Choroid plexus epithelial cell (primary cell): ENCODE measurements at regions not wholly inside any gene's neighbourhood (a gene's known extent, or its start where the extent isn't known, plus 50 kb on each side); places are given as distances from the start of the nearest gene placed in this dataset.

Experiments
- DNase-seq: peaks from one replicate; pipeline ENCODE4 v3.0.0-alpha.2; 2010; ENCODE audit warnings: low read depth
- H3K4me3 ChIP-seq: 2 replicates; pipeline ENCODE4 v1.5.1; 2011; ENCODE audit warnings: low read depth, mild to moderate bottlenecking, control low read depth, low read length, moderate library complexity
- CTCF ChIP-seq: conservative IDR thresholded peaks from 2 replicates; pipeline ENCODE4 v1.5.1; 2011; ENCODE audit warnings: low read depth, mild to moderate bottlenecking, control low read depth, inconsistent platforms, low read length, moderate library complexity

DNA sequence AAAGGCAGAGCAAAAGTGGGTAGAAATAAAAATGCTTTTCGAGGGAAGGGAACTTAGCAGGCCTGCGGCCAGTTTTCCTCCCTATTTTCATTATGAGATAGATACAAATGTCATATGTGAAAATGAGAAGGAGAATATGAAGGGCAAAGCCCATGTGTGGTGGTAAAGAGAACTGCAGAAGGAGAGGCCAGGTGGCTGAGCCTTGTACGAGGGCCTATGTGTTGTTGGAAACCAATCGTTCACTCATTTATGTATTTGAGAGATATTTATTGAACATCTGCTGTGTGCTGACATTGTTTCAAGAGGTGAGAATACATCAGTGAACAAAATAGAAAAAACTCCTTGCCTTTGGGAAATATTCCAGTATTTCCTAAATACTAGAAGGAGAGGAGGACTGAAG, 147.7 kb downstream of the SH3BGRL2 start:
- H3K4me3 ChIP-seq, result no peak overlapping the region
- DNase-seq, result peak; percentile 7
- TF ChIP-seq CTCF, result no peak

DNA sequence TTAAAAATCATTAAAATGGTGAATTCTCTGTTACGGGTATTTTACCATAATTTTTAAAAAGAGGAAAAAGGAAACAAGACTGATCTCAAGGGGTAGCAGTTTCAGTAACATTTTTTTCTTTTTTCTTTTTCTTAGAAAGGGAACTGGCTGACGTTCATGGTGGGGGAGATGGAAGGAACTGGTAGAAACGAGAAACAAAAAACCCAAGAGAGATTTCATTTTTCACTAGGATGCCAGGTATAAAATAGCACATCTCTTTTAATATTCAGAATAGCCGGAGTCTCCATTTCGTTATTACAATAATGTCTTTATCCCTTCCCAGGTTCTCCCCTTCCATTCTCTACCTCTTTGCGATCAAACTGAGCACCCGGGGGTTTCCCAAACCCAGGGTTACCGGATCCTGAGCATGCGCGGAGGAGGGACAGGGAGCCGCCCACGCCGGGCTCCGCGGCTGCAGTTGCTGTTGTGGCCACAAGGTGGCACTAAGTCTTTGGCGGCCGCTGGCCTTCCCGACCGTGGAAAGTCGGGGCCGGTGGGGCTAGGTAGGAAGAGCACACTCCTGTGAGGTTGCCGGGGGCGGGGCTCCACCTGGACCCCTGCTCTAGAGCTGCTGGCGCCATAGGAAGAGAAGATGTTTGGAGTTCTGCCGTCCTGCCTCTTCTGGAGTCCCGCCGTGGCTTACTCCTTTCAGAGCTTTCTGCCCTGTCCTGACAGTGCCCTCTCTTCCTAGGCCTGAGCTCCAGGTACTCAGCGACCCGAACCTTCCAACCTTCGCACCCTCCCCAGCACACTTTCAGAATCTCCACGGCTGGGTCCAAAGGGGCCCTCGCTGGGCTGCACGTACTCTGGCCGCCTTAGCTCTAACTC, 146.8 kb downstream of the SH3BGRL2 start:
- peak overlapping the region; percentile 50 for H3K4me3 ChIP-seq
- peak; percentile 75 for DNase-seq
- TF ChIP-seq CTCF, result peak; percentile 97

DNA sequence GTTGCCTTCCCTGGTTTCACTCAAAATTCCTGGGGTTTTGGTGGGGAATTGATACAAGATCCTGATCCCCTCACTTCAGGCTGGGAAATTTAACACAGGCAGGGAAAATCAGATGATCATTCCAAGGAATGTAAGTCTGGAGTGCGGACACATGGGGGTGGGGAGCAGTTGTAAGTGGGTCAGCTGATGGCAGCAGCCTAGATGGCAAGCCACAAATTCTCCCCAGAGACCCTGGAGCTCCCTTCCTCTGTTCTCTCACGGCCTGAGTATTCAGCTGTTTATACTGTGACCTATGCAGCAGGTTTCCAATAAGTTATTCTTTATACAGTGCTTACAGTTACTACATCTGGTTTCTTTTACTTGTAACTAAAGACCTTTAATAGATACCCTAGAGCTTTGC, 144.9 kb downstream of the SH3BGRL2 start:
- no peak for DNase-seq
- no peak for TF ChIP-seq CTCF
- no peak overlapping the region for H3K4me3 ChIP-seq

GRCh38 chr6:79775222-79775621, 144.1 kb downstream of the SH3BGRL2 start:
- TF ChIP-seq CTCF, result no peak

DNA sequence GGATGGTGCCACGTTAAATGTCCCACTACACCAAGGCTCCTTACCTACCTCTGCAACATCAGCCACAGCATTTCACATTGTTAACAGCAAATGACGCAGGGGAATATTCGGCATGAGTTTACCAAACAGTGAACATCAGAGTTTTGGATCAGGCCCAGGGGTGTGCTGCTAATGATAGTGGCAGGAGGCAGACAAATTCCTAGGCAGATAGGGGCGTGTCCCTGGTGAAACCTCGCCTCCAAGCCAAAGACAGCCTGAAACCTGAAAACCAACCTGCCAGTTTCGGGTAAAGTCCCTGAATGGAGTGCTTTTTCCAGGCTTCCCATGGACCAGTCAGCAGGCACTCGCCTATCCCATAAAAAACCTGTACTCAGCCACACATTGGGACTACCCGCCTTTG, 133.6 kb downstream of the SH3BGRL2 start:
- no peak for DNase-seq
- no peak for TF ChIP-seq CTCF
- no peak overlapping the region for H3K4me3 ChIP-seq

More at GRCh38 chr6:79775222-79775621, 144.1 kb downstream of the SH3BGRL2 start:
- H3K4me3 ChIP-seq, result no peak overlapping the region
- DNase-seq, result no peak

- TF ChIP-seq CTCF, result no peak
- no peak overlapping the region for H3K4me3 ChIP-seq
- DNase-seq, result no peak
These were observed 132.2 kb downstream of the SH3BGRL2 start for GRCh38 chr6:79763301-79763700.

DNA sequence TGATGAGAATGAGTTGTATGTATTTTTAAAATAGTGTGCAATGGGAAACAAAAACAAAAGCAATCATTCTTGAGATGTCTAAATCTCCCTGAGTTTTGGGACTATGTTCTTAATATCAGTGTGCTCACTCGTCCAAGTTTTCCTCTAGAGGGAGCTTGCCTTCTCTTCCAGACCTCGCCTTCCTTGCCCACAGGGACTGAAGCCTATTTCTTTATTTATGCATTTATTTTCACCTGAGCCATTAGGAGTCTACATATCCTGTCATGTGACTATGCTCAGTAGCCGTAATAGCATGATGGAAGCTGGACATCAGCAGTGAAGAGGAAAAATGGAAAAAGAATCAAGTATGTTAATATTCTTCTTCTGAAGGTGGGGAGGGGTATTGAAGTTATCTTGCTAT, 131.2 kb downstream of the SH3BGRL2 start:
- no peak overlapping the region for H3K4me3 ChIP-seq
- peak; percentile 48 for DNase-seq
- peak; percentile 65 for TF ChIP-seq CTCF
